RKO (cell line): ENCODE measurements at regions not wholly inside any gene's neighbourhood (a gene's known extent, or its start where the extent isn't known, plus 50 kb on each side); places are given as distances from the start of the nearest gene placed in this dataset.
"Not testable (repeated sequence)": the region's sequence is repeated elsewhere in the genome, so short reads cannot be mapped to it uniquely, and the experiment has no call there.

ENCODE experiments used
- DNase-seq: peaks from one replicate; pipeline ENCODE4 v3.0.0-alpha.2; 2016; ENCODE audit warnings: low spot score

GRCh38 chr7:54898659-54899340, 120.0 kb upstream of the EGFR start:
- no peak for DNase-seq

GRCh38 chr7:54901840-54902239, 117.0 kb upstream of the EGFR start:
- DNase-seq, result no peak

- peak; percentile 3 for DNase-seq
Measured at GRCh38 chr7:54904130-54904529, 114.7 kb upstream of the EGFR start.

- no peak for DNase-seq
Measured at GRCh38 chr7:54904986-54905385, 113.8 kb upstream of the EGFR start.

- DNase-seq, result no peak
Measured at GRCh38 chr7:54906963-54907362, 111.9 kb upstream of the EGFR start.

- no peak for DNase-seq
Measured at GRCh38 chr7:54907981-54908380, 110.8 kb upstream of the EGFR start.

GRCh38 chr7:54908760-54909438, 109.9 kb upstream of the EGFR start:
- no peak for DNase-seq

- DNase-seq, result no peak
Measured at GRCh38 chr7:54915870-54916598, 102.8 kb upstream of the EGFR start.

GRCh38 chr7:54917613-54918391, 101.0 kb upstream of the EGFR start:
- no peak for DNase-seq

GRCh38 chr7:54921116-54921515, 97.7 kb upstream of the EGFR start:
- no peak for DNase-seq

- DNase-seq, result no peak
Measured at GRCh38 chr7:54931532-54931931, 87.3 kb upstream of the EGFR start.

GRCh38 chr7:54932818-54933543, 85.8 kb upstream of the EGFR start:
- peak; percentile 76 for DNase-seq

GRCh38 chr7:54933643-54934042, 85.2 kb upstream of the EGFR start:
- peak; percentile 8 for DNase-seq

GRCh38 chr7:54940748-54941147, 78.1 kb upstream of the EGFR start:
- DNase-seq, result no peak

- no peak for DNase-seq
Measured at GRCh38 chr7:54944179-54944578, 74.6 kb upstream of the EGFR start.

GRCh38 chr7:54946271-54946670, 72.5 kb upstream of the EGFR start:
- no peak for DNase-seq

GRCh38 chr7:54946764-54947163, 72.1 kb upstream of the EGFR start:
- DNase-seq, result no peak

GRCh38 chr7:54947266-54947665, 71.6 kb upstream of the EGFR start:
- no peak for DNase-seq

- not testable (repeated sequence) for DNase-seq
Measured at GRCh38 chr7:54949514-54949913, 69.3 kb upstream of the EGFR start.

- no peak for DNase-seq
Measured at GRCh38 chr7:54955296-54955695, 63.5 kb upstream of the EGFR start.

- DNase-seq, result no peak
Measured at GRCh38 chr7:54955696-54956420, 63.0 kb upstream of the EGFR start.
